ENCODE measurements at regions not wholly inside any gene's neighbourhood (a gene's known extent, or its start where the extent isn't known, plus 50 kb on each side); places are given as distances from the start of the nearest gene placed in this dataset.

- WGBS (ENCODE audit: insufficient coverage), result 67% methylated on average over 1 of the region's 3 CpGs
- Histone ChIP-seq H3K27ac (ENCODE audit: insufficient read depth in 1 of 2, low read depth in 1 of 2, low read length in 2 of 2, poor library complexity in 1 of 2, severe bottlenecking in 2 of 2) (no peak overlapping the region), H3K4me3 (ENCODE audit: control insufficient read depth in 1 of 7, extremely low read depth in 1 of 7, insufficient read depth in 4 of 7, low read depth in 2 of 7, low read length in 6 of 7) (no peak overlapping the region), H3K9me3 (ENCODE audit: control extremely low read depth in 1 of 5, control insufficient read depth in 4 of 5, insufficient read depth in 2 of 5, low read depth in 1 of 5, low read length in 4 of 5) (no peaks in the 10 kb centered on the region), H3K27me3 (replicated peaks in 2 of 5; ENCODE audit: control insufficient read depth in 4 of 5, insufficient read depth in 5 of 5, low read length in 4 of 5) (peaks cover 0 to 10% (median 3%) of the 10 kb centered on the region in 5 experiments), H3K36me3 (ENCODE audit: control insufficient read depth in 4 of 4, insufficient read depth in 4 of 4, low read length in 3 of 4) (no peaks in the 10 kb centered on the region), H3K4me1 (ENCODE audit: control extremely low read depth in 1 of 4, control insufficient read depth in 4 of 4, insufficient read depth in 4 of 4, low read length in 3 of 4) (no peaks in the 10 kb centered on the region)
- ChIA-PET POLR2A (no interaction called here), CTCF (no interaction called here)
- DNase-seq, result no peak
These were observed 455.6 kb downstream of the MAFB start for GRCh38 chr20:40233406-40233805.

DNA sequence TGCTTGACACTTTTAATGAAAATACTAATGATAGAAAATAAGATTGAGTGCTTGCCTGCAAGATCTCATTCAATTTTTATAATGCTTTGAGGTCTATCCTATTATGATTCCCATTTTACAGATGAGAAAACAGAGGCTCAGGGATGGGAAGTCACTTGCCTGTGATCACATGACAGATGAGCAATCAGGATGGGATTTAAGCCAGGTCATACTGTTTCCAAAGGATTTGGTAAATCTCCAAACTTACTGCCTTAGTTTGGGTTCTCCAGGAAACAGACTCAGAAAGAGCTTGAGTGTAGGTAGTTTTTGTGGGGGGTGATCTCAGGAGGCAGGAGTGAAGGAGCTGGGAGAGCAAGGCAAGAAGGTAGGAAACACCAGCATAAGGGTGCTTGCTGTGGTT is 456.3 kb downstream of the MAFB start:
- POLR2A ChIA-PET, result no interaction called here

DNA sequence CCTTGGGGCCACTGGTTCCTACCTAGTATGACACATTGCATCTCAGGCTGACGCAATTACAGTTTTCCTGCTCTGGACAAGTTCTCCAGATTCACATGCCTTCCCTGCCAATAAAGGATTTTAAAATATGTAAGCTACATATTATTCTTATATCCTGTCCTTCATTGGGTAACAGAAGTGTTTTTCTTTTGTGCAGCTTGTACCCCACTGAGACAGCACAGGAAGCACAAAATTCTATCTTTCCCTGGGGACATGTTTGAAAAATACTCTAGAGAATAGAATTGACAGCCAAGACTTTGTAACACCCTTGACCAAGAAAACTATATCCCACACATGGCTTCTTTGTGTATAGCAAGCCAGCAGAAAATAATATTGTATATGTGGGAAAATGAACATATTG is 456.8 kb downstream of the MAFB start:
- ChIA-PET POLR2A (no interaction called here), CTCF (no interaction called here)
- WGBS (ENCODE audit: insufficient coverage), result no CpG with 5 or more reads among the region's 1 CpG
- Histone ChIP-seq H3K4me1 (ENCODE audit: control extremely low read depth in 1 of 4, control insufficient read depth in 4 of 4, insufficient read depth in 4 of 4, low read length in 3 of 4) (no peaks in the 10 kb centered on the region), H3K9me3 (ENCODE audit: control extremely low read depth in 1 of 5, control insufficient read depth in 4 of 5, insufficient read depth in 2 of 5, low read depth in 1 of 5, low read length in 4 of 5) (no peaks in the 10 kb centered on the region), H3K4me3 (ENCODE audit: control insufficient read depth in 1 of 7, extremely low read depth in 1 of 7, insufficient read depth in 4 of 7, low read depth in 2 of 7, low read length in 6 of 7) (no peak overlapping the region), H3K36me3 (ENCODE audit: control insufficient read depth in 4 of 4, insufficient read depth in 4 of 4, low read length in 3 of 4) (no peaks in the 10 kb centered on the region), H3K27me3 (replicated peaks in 2 of 5; ENCODE audit: control insufficient read depth in 4 of 5, insufficient read depth in 5 of 5, low read length in 4 of 5) (peaks cover 0 to 10% (median 3%) of the 10 kb centered on the region in 5 experiments), H3K27ac (ENCODE audit: insufficient read depth in 1 of 2, low read depth in 1 of 2, low read length in 2 of 2, poor library complexity in 1 of 2, severe bottlenecking in 2 of 2) (no peak overlapping the region)
- DNase-seq, result no peak

More for the DNA sequence above, 456.3 kb downstream of the MAFB start:
- no peaks in the 10 kb centered on the region for H3K9me3 ChIP-seq (ENCODE audit: control extremely low read depth in 1 of 5, control insufficient read depth in 4 of 5, insufficient read depth in 2 of 5, low read depth in 1 of 5, low read length in 4 of 5)
- H3K27me3 ChIP-seq (replicated peaks in 2 of 5; ENCODE audit: control insufficient read depth in 4 of 5, insufficient read depth in 5 of 5, low read length in 4 of 5), result peaks cover 0 to 10% (median 3%) of the 10 kb centered on the region in 5 experiments
- DNase-seq, result no peak
- no peak overlapping the region for H3K4me3 ChIP-seq (ENCODE audit: control insufficient read depth in 1 of 7, extremely low read depth in 1 of 7, insufficient read depth in 4 of 7, low read depth in 2 of 7, low read length in 6 of 7)
- H3K36me3 ChIP-seq (ENCODE audit: control insufficient read depth in 4 of 4, insufficient read depth in 4 of 4, low read length in 3 of 4), result no peaks in the 10 kb centered on the region
- no peaks in the 10 kb centered on the region for H3K4me1 ChIP-seq (ENCODE audit: control extremely low read depth in 1 of 4, control insufficient read depth in 4 of 4, insufficient read depth in 4 of 4, low read length in 3 of 4)
- CTCF ChIA-PET, result no interaction called here
- no peak overlapping the region for H3K27ac ChIP-seq (ENCODE audit: insufficient read depth in 1 of 2, low read depth in 1 of 2, low read length in 2 of 2, poor library complexity in 1 of 2, severe bottlenecking in 2 of 2)

DNA sequence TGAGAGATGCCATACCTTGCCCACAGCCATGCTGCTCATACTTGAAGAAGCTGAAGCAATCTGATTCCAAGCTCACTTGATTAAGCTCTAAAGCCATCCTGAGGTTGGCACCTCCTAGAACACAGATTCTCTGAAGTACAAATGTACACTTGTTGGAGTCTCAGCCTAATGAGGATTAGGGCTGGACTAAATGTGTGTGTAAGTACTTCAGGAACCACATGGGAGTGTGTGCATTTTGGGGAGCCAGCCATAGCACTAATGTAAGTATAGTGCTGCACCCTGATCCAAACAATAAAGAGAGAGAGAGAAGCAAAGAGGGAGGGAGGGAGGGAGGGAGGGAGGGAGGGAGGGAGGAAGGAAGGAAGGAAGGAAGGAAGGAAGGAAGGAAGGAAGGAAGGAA is 458.6 kb downstream of the MAFB start:
- no peak overlapping the region for H3K27ac ChIP-seq (ENCODE audit: insufficient read depth in 1 of 2, low read depth in 1 of 2, low read length in 2 of 2, poor library complexity in 1 of 2, severe bottlenecking in 2 of 2)
- H3K4me1 ChIP-seq (ENCODE audit: control extremely low read depth in 1 of 4, control insufficient read depth in 4 of 4, insufficient read depth in 4 of 4, low read length in 3 of 4), result no peaks in the 10 kb centered on the region
- DNase-seq, result no peak
- ChIA-PET CTCF (no interaction called here), POLR2A (no interaction called here)
- H3K9me3 ChIP-seq (ENCODE audit: control extremely low read depth in 1 of 5, control insufficient read depth in 4 of 5, insufficient read depth in 2 of 5, low read depth in 1 of 5, low read length in 4 of 5), result no peaks in the 10 kb centered on the region
- no peak overlapping the region for H3K4me3 ChIP-seq (ENCODE audit: control insufficient read depth in 1 of 7, extremely low read depth in 1 of 7, insufficient read depth in 4 of 7, low read depth in 2 of 7, low read length in 6 of 7)
- peaks cover 3 to 10% (median 4%) of the 10 kb centered on the region in 5 experiments for H3K27me3 ChIP-seq (replicated peaks in 2 of 5; ENCODE audit: control insufficient read depth in 4 of 5, insufficient read depth in 5 of 5, low read length in 4 of 5)
- H3K36me3 ChIP-seq (ENCODE audit: control insufficient read depth in 4 of 4, insufficient read depth in 4 of 4, low read length in 3 of 4), result no peaks in the 10 kb centered on the region

- Histone ChIP-seq H3K4me3 (ENCODE audit: control insufficient read depth in 1 of 7, extremely low read depth in 1 of 7, insufficient read depth in 4 of 7, low read depth in 2 of 7, low read length in 6 of 7) (no peak overlapping the region), H3K27ac (ENCODE audit: insufficient read depth in 1 of 2, low read depth in 1 of 2, low read length in 2 of 2, poor library complexity in 1 of 2, severe bottlenecking in 2 of 2) (no peak overlapping the region), H3K36me3 (ENCODE audit: control insufficient read depth in 4 of 4, insufficient read depth in 4 of 4, low read length in 3 of 4) (no peaks in the 10 kb centered on the region), H3K4me1 (ENCODE audit: control extremely low read depth in 1 of 4, control insufficient read depth in 4 of 4, insufficient read depth in 4 of 4, low read length in 3 of 4) (no peaks in the 10 kb centered on the region), H3K9me3 (ENCODE audit: control extremely low read depth in 1 of 5, control insufficient read depth in 4 of 5, insufficient read depth in 2 of 5, low read depth in 1 of 5, low read length in 4 of 5) (no peaks in the 10 kb centered on the region), H3K27me3 (replicated peaks in 2 of 5; ENCODE audit: control insufficient read depth in 4 of 5, insufficient read depth in 5 of 5, low read length in 4 of 5) (peaks cover 0 to 4% (median 4%) of the 10 kb centered on the region in 5 experiments)
- no peak for DNase-seq
- CTCF ChIA-PET, result no interaction called here
- POLR2A ChIA-PET, result no interaction called here
- WGBS (ENCODE audit: insufficient coverage), result 100% methylated on average over 2 of the region's 2 CpGs
These were observed 463.4 kb downstream of the MAFB start for GRCh38 chr20:40225596-40225995.

DNA sequence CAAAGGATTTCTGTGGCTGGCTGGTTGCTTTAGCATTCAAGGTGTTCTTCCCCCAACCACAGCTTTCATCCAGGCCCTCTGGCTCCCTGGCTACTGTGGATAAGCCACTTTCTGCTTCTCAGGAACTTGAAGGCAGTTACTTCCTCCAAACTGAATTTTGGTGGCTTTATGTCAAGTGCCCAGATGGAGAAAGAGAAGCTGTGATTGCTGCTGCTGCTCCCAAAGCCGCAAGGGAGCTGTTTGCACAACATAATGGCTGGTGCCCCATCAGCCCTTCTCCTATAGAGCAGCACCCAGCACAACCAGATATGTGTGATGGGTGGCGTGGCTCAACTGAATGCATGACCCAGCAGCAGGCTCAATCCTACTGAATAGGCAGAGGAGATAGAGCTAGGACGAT is 465.2 kb downstream of the MAFB start:
- no peak overlapping the region for H3K4me3 ChIP-seq (ENCODE audit: control insufficient read depth in 1 of 7, extremely low read depth in 1 of 7, insufficient read depth in 4 of 7, low read depth in 2 of 7, low read length in 6 of 7)
- no peak for DNase-seq
- CTCF ChIA-PET, result no interaction called here
- H3K9me3 ChIP-seq (ENCODE audit: control extremely low read depth in 1 of 5, control insufficient read depth in 4 of 5, insufficient read depth in 2 of 5, low read depth in 1 of 5, low read length in 4 of 5), result no peaks in the 10 kb centered on the region
- no peaks in the 10 kb centered on the region for H3K4me1 ChIP-seq (ENCODE audit: control extremely low read depth in 1 of 4, control insufficient read depth in 4 of 4, insufficient read depth in 4 of 4, low read length in 3 of 4)
- POLR2A ChIA-PET, result no interaction called here
- 80% methylated on average over 1 of the region's 3 CpGs for WGBS (ENCODE audit: insufficient coverage)
- H3K27ac ChIP-seq (ENCODE audit: insufficient read depth in 1 of 2, low read depth in 1 of 2, low read length in 2 of 2, poor library complexity in 1 of 2, severe bottlenecking in 2 of 2), result no peak overlapping the region
- no peaks in the 10 kb centered on the region for H3K36me3 ChIP-seq (ENCODE audit: control insufficient read depth in 4 of 4, insufficient read depth in 4 of 4, low read length in 3 of 4)
- H3K27me3 ChIP-seq (replicated peaks in 2 of 5; ENCODE audit: control insufficient read depth in 4 of 5, insufficient read depth in 5 of 5, low read length in 4 of 5), result peaks cover 0 to 10% (median 2%) of the 10 kb centered on the region in 5 experiments

- ChIA-PET CTCF (no interaction called here), POLR2A (no interaction called here)
- no peak overlapping the region for H3K4me3 ChIP-seq (ENCODE audit: control insufficient read depth in 1 of 7, extremely low read depth in 1 of 7, insufficient read depth in 4 of 7, low read depth in 2 of 7, low read length in 6 of 7)
- DNase-seq, result no peak
- peaks cover 0 to 1% (median 0%) of the 10 kb centered on the region in 5 experiments for H3K9me3 ChIP-seq (ENCODE audit: control extremely low read depth in 1 of 5, control insufficient read depth in 4 of 5, insufficient read depth in 2 of 5, low read depth in 1 of 5, low read length in 4 of 5)
- H3K36me3 ChIP-seq (ENCODE audit: control insufficient read depth in 4 of 4, insufficient read depth in 4 of 4, low read length in 3 of 4), result no peaks in the 10 kb centered on the region
- WGBS (ENCODE audit: insufficient coverage), result 78% methylated on average over 2 of the region's 2 CpGs
- H3K4me1 ChIP-seq (ENCODE audit: control extremely low read depth in 1 of 4, control insufficient read depth in 4 of 4, insufficient read depth in 4 of 4, low read length in 3 of 4), result no peaks in the 10 kb centered on the region
- no peak overlapping the region for H3K27ac ChIP-seq (ENCODE audit: insufficient read depth in 1 of 2, low read depth in 1 of 2, low read length in 2 of 2, poor library complexity in 1 of 2, severe bottlenecking in 2 of 2)
- peaks cover 0 to 11% (median 0%) of the 10 kb centered on the region in 5 experiments for H3K27me3 ChIP-seq (replicated peaks in 2 of 5; ENCODE audit: control insufficient read depth in 4 of 5, insufficient read depth in 5 of 5, low read length in 4 of 5)
These were observed 470.1 kb downstream of the MAFB start for GRCh38 chr20:40218971-40219370.

Measured in common myeloid progenitor, CD34-positive (primary cell).